DLD1 (cell line): ENCODE measurements at regions not wholly inside any gene's neighbourhood (a gene's known extent, or its start where the extent isn't known, plus 50 kb on each side); places are given as distances from the start of the nearest gene placed in this dataset.

Experiments used
- in situ Hi-C: cut with HindIII; loops from 2 replicates; pipeline ENCODE4 v1.10.0; 2017; ENCODE audit warnings: low sequenced_read_pairs

DNA sequence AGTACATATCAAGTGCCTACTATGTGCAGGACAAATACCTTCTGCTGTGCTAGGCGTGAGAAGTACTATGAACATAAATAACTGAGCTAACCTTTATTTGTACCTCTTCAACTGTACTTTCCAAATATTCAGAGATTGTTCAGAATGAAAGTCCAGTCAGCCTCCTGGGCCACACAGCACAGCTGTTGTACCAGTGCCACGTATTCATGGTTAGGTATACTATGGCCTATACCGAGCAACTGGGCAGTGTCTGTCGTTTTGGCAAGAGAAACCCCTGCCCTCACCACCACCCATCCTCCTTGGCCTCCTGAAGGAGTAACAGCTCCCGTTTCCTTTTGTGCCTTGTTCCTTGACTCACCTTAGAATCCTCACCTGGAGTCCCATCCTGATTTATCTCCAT, 53.0 kb downstream of the RASSF10 start:
- in situ Hi-C loops = no loop called here

- in situ Hi-C loops = no loop called here
These were observed 55.5 kb downstream of the RASSF10 start for GRCh38 chr11:13064593-13064992.

- in situ Hi-C loops = no loop called here
These were observed 56.2 kb downstream of the RASSF10 start for GRCh38 chr11:13065200-13065787.

GRCh38 chr11:13068211-13068610, 59.1 kb downstream of the RASSF10 start:
- in situ Hi-C loops = no loop called here

GRCh38 chr11:13073119-13073981, 64.2 kb downstream of the RASSF10 start:
- in situ Hi-C loops = no loop called here

GRCh38 chr11:13074714-13075464, 65.8 kb downstream of the RASSF10 start:
- in situ Hi-C loops = no loop called here

DNA sequence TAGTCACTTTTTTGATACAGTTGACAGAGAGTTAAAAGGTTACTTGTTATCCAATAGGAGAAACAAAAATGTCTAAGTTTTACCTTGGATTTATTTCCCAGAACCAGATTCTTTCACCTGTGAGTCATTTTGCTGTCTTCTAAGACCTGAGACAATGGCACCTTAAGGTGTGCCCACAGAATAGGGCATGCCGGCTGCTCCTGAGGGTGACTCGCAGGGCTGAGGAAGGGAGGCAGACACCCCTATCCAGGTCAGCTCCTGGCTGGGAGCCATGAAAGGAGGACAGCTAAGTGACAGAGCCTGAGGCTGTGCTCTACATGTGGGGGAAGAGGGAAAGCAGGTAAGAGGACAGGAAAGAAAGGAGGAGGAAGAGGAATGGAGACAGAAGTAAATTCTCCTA, 67.8 kb downstream of the RASSF10 start:
- in situ Hi-C loops = no loop called here

DNA sequence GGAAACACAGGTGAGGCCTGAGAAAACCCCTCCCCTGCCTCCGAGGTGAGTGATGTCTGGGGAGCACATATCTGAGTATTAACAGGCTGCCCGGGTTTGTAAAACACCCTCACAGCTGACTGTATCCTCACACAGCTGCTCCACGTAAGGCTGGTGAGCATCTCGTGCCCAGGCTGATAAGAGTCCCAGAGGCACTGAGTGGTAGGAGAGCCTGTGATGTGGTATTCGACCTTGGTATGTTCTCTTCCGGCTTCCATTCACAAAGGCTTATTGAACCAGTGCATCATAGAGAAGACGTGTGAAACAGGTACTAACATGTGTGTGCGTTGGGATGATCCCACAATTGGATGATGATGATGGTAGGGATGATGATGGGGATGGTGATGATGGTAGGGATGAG, 71.7 kb downstream of the RASSF10 start:
- in situ Hi-C loops = no loop called here

DNA sequence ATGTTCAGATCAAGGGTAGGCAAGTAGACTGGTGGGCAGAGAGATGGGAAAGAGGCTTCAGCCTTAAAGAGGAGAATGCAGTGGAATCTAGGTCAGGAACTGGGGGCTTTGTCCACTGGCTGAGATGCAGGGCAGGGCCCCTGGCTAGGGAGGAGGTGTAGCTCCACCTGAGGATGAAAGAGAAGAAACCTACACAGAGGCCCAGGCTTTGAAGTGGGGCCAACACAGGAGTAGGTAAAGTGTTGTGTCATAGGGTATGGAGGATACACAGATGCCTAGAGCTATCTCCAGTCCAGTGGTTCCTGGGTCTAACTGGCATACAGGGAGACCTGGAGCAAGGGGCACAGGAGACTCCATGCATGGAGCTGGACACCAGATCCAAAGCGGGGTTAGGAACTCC, 73.5 kb downstream of the RASSF10 start:
- in situ Hi-C loops = no loop called here

DNA sequence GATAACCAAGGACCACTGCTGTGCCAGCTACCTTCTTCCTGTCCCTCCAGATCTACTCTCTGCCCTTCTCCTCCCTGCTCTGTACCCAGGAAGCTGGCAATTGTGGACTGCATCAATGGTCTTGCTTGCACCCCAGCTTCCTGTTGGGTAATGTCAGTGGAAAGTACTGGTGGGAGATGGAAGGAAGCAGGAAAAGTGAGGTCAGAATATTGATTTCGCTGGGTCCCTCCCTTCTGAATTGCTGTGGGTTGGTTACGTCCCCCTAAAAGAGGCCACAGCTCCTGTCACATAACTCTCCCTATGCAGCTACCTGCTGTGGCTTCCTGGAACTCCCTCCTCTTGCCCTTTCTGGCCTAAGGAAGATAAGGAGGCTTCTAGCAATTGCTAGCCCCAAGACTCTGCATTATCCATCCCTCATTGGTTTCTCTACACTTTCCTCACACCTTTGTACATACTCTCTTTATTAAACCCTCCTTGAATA, 81.2 kb downstream of the RASSF10 start:
- in situ Hi-C loops = no loop called here

GRCh38 chr11:13091373-13091772, 82.3 kb downstream of the RASSF10 start:
- in situ Hi-C loops = no loop called here

GRCh38 chr11:13091804-13092203, 82.7 kb downstream of the RASSF10 start:
- in situ Hi-C loops = no loop called here

- in situ Hi-C loops = no loop called here
These were observed 86.0 kb downstream of the RASSF10 start for GRCh38 chr11:13094930-13095687.

DNA sequence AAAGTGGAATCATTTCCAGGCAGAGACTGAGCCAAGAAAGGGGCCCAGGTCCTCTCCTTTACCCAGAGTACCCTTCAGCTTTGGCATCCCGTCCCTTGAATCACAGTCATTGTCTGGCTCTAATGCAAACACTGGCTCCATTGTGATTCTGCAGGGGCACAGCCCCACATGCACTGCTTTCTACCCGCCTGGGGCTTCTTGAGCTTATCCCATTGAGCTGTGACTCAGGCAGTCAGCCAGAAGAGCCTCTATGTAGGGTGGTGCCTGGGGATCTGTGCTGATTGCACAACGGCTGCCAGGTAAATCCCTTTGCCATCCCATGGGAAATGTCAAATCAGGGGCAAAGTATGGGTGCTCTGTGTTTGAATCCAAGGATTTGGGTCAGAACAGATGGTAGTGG, 88.9 kb downstream of the RASSF10 start:
- in situ Hi-C loops = no loop called here

- in situ Hi-C loops = no loop called here
These were observed 89.6 kb downstream of the RASSF10 start for GRCh38 chr11:13098616-13099289.

- in situ Hi-C loops = no loop called here
These were observed 92.8 kb downstream of the RASSF10 start for GRCh38 chr11:13101644-13102512.

DNA sequence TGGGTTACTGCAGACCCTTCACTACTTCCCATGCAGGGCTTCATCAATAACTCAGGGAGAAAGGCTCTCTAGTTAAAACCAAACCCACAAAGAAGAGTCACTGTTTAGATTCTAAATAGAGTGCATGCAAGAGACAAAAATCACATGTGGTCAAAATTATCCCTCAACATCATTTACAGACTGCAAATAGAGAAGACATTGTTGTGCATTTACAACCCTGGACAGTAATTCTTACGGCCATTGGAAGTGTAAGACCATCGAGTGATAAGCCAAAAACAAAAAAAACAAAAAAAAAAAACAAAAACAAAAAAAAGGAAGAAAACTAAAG, 93.4 kb downstream of the RASSF10 start:
- in situ Hi-C loops = no loop called here

GRCh38 chr11:13102865-13103539, 93.9 kb downstream of the RASSF10 start:
- in situ Hi-C loops = no loop called here

DNA sequence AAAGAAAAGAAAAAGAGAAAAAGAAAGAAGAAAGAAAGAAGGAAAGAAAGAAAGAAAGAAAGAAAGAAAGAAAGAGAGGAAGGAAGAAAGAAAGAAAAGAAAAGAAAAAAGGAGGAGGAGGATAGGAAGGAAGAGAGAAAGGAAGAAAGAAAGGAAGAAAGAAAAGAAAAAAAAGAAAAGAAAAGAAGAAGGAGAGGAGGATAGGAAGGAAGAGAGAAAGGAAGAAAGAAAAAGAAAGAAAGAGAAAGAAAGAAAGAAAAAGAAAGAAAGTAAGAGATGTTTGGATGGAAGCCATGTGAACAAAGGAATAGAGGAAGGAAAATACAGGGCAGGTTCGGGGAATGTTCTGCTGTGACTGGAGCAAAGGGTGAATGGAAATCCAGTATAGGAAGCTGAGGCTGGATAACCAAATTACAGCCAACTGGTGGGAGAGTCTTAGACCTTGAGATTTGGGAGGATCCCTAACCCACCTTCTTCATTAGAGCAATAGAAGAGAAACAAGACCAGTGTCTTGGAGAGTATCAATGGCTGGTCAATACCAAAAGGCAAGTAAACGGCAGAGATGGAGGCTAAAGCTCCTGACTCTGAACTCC, 94.9 kb downstream of the RASSF10 start:
- in situ Hi-C loops = no loop called here
